H1 (cell line): ENCODE measurements at regions not wholly inside any gene's neighbourhood (a gene's known extent, or its start where the extent isn't known, plus 50 kb on each side); places are given as distances from the start of the nearest gene placed in this dataset.

Experiments used
- CTCF ChIA-PET: fragments of 300-600 bp; sonication (Branson Sonifier 250); formaldehyde crosslinking; loops from one replicate; lab custom pipeline; 2021; ENCODE audit not compliant: partially characterized antibody; lab: Charles Lee
- POLR2A ChIA-PET: fragments of 300-600 bp; sonication (Branson Sonifier 250); formaldehyde crosslinking; loops from one replicate; lab custom pipeline; 2021; ENCODE audit warnings: inconsistent platforms; ENCODE audit not compliant: partially characterized antibody; lab: Charles Lee
- DNase-seq, 2 experiments: peaks; one replicate each; pipeline versions ENCODE4 v3.0.0 to v3.0.0-alpha.2; 2010 to 2022; ENCODE audit warnings: low spot score in 2 of 2, low read depth in 1 of 2, mixed read lengths in 1 of 2
- FAIRE-seq: peaks from 2 replicates; lab custom pipeline; 2011; peaks lifted over from hg19 to GRCh38; lab: Jason Lieb, UNC
- H2AFZ ChIP-seq: 2 replicates; pipeline ENCODE4 v1.8.1; 2012; ENCODE audit warnings: low read length, inconsistent platforms
- H2AK5ac ChIP-seq: 2 replicates; pipeline ENCODE4 v1.6.1; 2013; ENCODE audit warnings: low read depth, low read length
- H2BK120ac ChIP-seq: replicated peaks from 2 replicates; pipeline ENCODE3; 2013; ENCODE audit warnings: low read depth, low read length, inconsistent platforms
- H2BK12ac ChIP-seq: 2 replicates; pipeline ENCODE4 v1.6.1; 2013; ENCODE audit warnings: low read depth, low read length
- H2BK15ac ChIP-seq: 2 replicates; pipeline ENCODE4 v1.6.1; 2013; ENCODE audit warnings: low read length
- H2BK20ac ChIP-seq: 2 replicates; pipeline ENCODE4 v1.6.1; 2013; ENCODE audit warnings: low read length
- H2BK5ac ChIP-seq: 2 replicates; pipeline ENCODE4 v1.6.1; 2013; ENCODE audit warnings: low read depth, low read length
- H3K14ac ChIP-seq: 2 replicates; pipeline ENCODE4 v1.6.1; 2013; ENCODE audit warnings: inconsistent platforms; ENCODE audit not compliant: insufficient read length
- H3K18ac ChIP-seq: 2 replicates; pipeline ENCODE4 v1.6.1; 2013; ENCODE audit warnings: low read length; ENCODE audit errors: extremely low read depth
- H3K23ac ChIP-seq: 2 replicates; pipeline ENCODE4 v1.6.1; 2013; ENCODE audit warnings: inconsistent platforms; ENCODE audit not compliant: insufficient read length
- H3K23me2 ChIP-seq: 2 replicates; pipeline ENCODE4 v1.6.1; 2013; ENCODE audit warnings: low read depth, low read length
- H3K27ac ChIP-seq: 2 replicates; pipeline ENCODE4 v1.6.1; 2011; ENCODE audit warnings: low read depth, low read length, inconsistent platforms
- H3K27me3 ChIP-seq, 4 experiments: replicated peaks in 1 of 4; 1 replicate in 1 of 4; 2 replicates in 3 of 4; pipeline versions ENCODE4 v1.6.1 to v1.8.1; 2011 to 2013; ENCODE audit warnings: low read length in 3 of 4, mild to moderate bottlenecking in 3 of 4, inconsistent platforms in 2 of 4, mixed read lengths in 2 of 4, moderate library complexity in 1 of 4; ENCODE audit not compliant: control insufficient read depth in 3 of 4, insufficient read depth in 3 of 4; ENCODE audit errors: extremely low read depth in 1 of 4
- H3K36me3 ChIP-seq, 4 experiments: 2 replicates each; pipeline versions ENCODE4 v1.6.1 to v1.8.1; 2011 to 2013; ENCODE audit warnings: mild to moderate bottlenecking in 4 of 4, low read length in 3 of 4, moderate library complexity in 2 of 4, control low read depth in 1 of 4, inconsistent platforms in 1 of 4; ENCODE audit not compliant: insufficient read depth in 4 of 4, control insufficient read depth in 2 of 4
- H3K4ac ChIP-seq: replicated peaks from 2 replicates; pipeline ENCODE3; 2013; ENCODE audit warnings: low read length, low read depth, mixed read lengths, inconsistent platforms; ENCODE audit not compliant: insufficient read length
- H3K4me1 ChIP-seq, 4 experiments: replicated peaks in 1 of 4; 1 replicate in 1 of 4; 2 replicates in 3 of 4; pipeline versions ENCODE4 v1.6.1 to v1.8.1; 2011 to 2013; ENCODE audit warnings: low read length in 3 of 4, inconsistent platforms in 2 of 4, mixed read lengths in 1 of 4; ENCODE audit not compliant: insufficient read depth in 4 of 4, control insufficient read depth in 3 of 4
- H3K4me2 ChIP-seq, 2 experiments: 2 replicates each; pipeline versions ENCODE4 v1.6.1 to v1.8.1; 2011 to 2013; ENCODE audit warnings: low read depth in 2 of 2, low read length in 2 of 2, control low read depth in 1 of 2, inconsistent platforms in 1 of 2, mild to moderate bottlenecking in 1 of 2; ENCODE audit not compliant: insufficient read depth in 1 of 2
- H3K4me3 ChIP-seq, 4 experiments: fragments of 200-600, 300-600 bp in 1 of 4; sonication (generic), shearing (Covaris generic), sonication (Bioruptor Twin) in 1 of 4; 2 replicates each; pipeline versions ENCODE4 v1.5.1 to v1.8.1; 2011 to 2016; ENCODE audit warnings: low read length in 4 of 4, low read depth in 3 of 4, control low read depth in 2 of 4, inconsistent platforms in 2 of 4, mild to moderate bottlenecking in 2 of 4, mixed read lengths in 1 of 4, moderate library complexity in 1 of 4; ENCODE audit not compliant: insufficient read depth in 2 of 4; ENCODE audit errors: extremely low read depth in 1 of 4
- H3K56ac ChIP-seq: replicated peaks from 2 replicates; pipeline ENCODE3; 2013; ENCODE audit warnings: low read depth, mild to moderate bottlenecking, mixed read lengths, low read length, inconsistent platforms; ENCODE audit not compliant: insufficient read length
- H3K79me1 ChIP-seq: 2 replicates; pipeline ENCODE4 v1.6.1; 2013; ENCODE audit warnings: low read depth, low read length, control low read depth
- H3K79me2 ChIP-seq, 2 experiments: 2 replicates each; pipeline versions ENCODE4 v1.6.1 to v1.8.1; 2012 to 2013; ENCODE audit warnings: low read length in 2 of 2, mild to moderate bottlenecking in 2 of 2, inconsistent platforms in 1 of 2; ENCODE audit not compliant: insufficient read depth in 2 of 2, control insufficient read depth in 1 of 2
- H3K9ac ChIP-seq, 4 experiments: replicated peaks in 1 of 4; 1 replicate in 1 of 4; 2 replicates in 3 of 4; pipeline versions ENCODE4 v1.6.1 to v1.8.1; 2011 to 2013; ENCODE audit warnings: low read depth in 3 of 4, low read length in 3 of 4, control low read depth in 2 of 4, mild to moderate bottlenecking in 2 of 4, moderate library complexity in 2 of 4, inconsistent platforms in 1 of 4; ENCODE audit errors: extremely low read depth in 1 of 4
- H3K9me3 ChIP-seq, 2 experiments: 2 replicates each; pipeline versions ENCODE4 v1.6.1 to v1.8.1; 2012 to 2013; ENCODE audit warnings: mild to moderate bottlenecking in 2 of 2, moderate library complexity in 2 of 2, control low read depth in 1 of 2, inconsistent platforms in 1 of 2, low read depth in 1 of 2, low read length in 1 of 2, mixed read lengths in 1 of 2; ENCODE audit not compliant: insufficient read depth in 2 of 2
- H4K20me1 ChIP-seq, 2 experiments: replicated peaks in 1 of 2; 2 replicates each; pipeline versions ENCODE3 to v1.8.1; 2011 to 2013; ENCODE audit warnings: inconsistent platforms in 2 of 2, low read length in 2 of 2, mild to moderate bottlenecking in 1 of 2; ENCODE audit not compliant: insufficient read depth in 2 of 2, control insufficient read depth in 1 of 2
- H4K5ac ChIP-seq: 2 replicates; pipeline ENCODE4 v1.6.1; 2013; ENCODE audit warnings: low read length, low read depth, mixed read lengths, inconsistent platforms; ENCODE audit not compliant: insufficient read length
- H4K8ac ChIP-seq: 2 replicates; pipeline ENCODE4 v1.8.0; 2013; ENCODE audit warnings: mild to moderate bottlenecking, moderate library complexity, low read length, inconsistent platforms; ENCODE audit not compliant: insufficient read depth; ENCODE audit errors: extremely low read depth
- H4K91ac ChIP-seq: replicated peaks from 2 replicates; pipeline ENCODE3; 2013; ENCODE audit warnings: low read length, mixed read lengths, inconsistent platforms; ENCODE audit not compliant: insufficient read length
- BACH1 ChIP-seq: IDR thresholded peaks from 2 replicates; pipeline ENCODE4 v1.6.1; 2012; ENCODE audit warnings: low read length, improper control_type of control experiment
- JUN ChIP-seq: IDR thresholded peaks from 2 replicates; pipeline ENCODE4 v1.6.1; 2011; ENCODE audit warnings: low read depth, mild to moderate bottlenecking, improper control_type of control experiment, low read length
- WGBS, 2 experiments: shearing (Covaris generic) in 1 of 2; methylation state at CpG; one replicate each; pipeline versions ENCODE4 v1.1.6 to v1.1.7; 2013 to 2015; ENCODE audit warnings: low lambda C conversion rate in 2 of 2, mixed read lengths in 2 of 2, inconsistent platforms in 1 of 2, low coverage in 1 of 2, missing lambda C conversion rate in 1 of 2; ENCODE audit not compliant: insufficient replicate concordance in 2 of 2, insufficient coverage in 1 of 2, insufficient read length in 1 of 2; ENCODE audit errors: extremely low coverage in 1 of 2, missing lambda C conversion rate in 1 of 2; 5-methylcytosine and 5-hydroxymethylcytosine counted together
- TF ChIP-seq, protein P1 (sequence below), 3 experiments: IDR thresholded peaks; 1 replicate in 2 of 3; 2 replicates in 1 of 3; pipeline versions ENCODE4 v1.5.1 to v1.6.1; 2011; ENCODE audit warnings: low read length in 3 of 3, mild to moderate bottlenecking in 3 of 3, inconsistent platforms in 2 of 3, low read depth in 1 of 3, moderate library complexity in 1 of 3; ENCODE audit not compliant: insufficient read depth in 1 of 3; ENCODE audit errors: control extremely low read depth in 1 of 3

DNA sequence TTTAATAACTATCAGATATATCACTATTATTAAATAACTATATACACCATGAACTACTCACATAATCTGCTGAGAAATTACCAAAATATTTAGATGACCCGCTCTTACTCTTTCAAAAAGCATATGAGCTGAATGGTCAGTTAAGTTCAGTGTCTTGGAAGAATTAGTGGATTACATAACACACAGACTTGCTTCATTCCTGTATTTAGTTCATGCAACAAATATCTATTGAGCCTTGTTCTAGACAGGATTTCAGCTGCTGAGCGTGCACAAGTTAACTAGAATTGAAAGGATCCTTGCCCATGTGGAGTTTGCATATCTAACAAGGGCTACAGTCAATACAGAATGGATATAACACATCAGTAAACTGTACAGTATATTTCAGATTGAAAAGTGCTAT lies 566.2 kb downstream of the CBLN4 start:
- H4K5ac ChIP-seq = no peak overlapping the region
- FAIRE-seq (no peak), DNase-seq (no peak)
- no peak overlapping the region for H2BK12ac ChIP-seq
- ChIA-PET POLR2A (no interaction called here), CTCF (interaction anchor here (1.0 kb wide), 1 partner anchor 66 kb away, joined by 3 read pairs; no protein-coding TSS in a partner anchor)
- H4K8ac ChIP-seq = no peak overlapping the region
- H3K27me3 ChIP-seq = no peaks in the 10 kb centered on the region
- H2AK5ac ChIP-seq = no peak overlapping the region
- H3K23ac ChIP-seq = no peak overlapping the region
- no peak overlapping the region for H3K56ac ChIP-seq
- peaks cover 0 to 4% (median 0%) of the 10 kb centered on the region in 4 experiments; a peak in 2 of 7 replicates for H3K4me1 ChIP-seq
- 96% methylated on average over 2 of the region's 2 CpGs; no CpG with 5 or more reads in 1 of the 2 experiments for WGBS, 2 experiments
- no peak overlapping the region for H3K9ac ChIP-seq
- H4K91ac ChIP-seq = no peak overlapping the region
- no peak overlapping the region for H3K4me3 ChIP-seq
- H3K14ac ChIP-seq = no peak overlapping the region
- H4K20me1 ChIP-seq = no peaks in the 10 kb centered on the region
- H3K18ac ChIP-seq = no peak overlapping the region
- no peaks in the 10 kb centered on the region for H3K23me2 ChIP-seq
- no peak overlapping the region for H3K27ac ChIP-seq
- H2BK15ac ChIP-seq = no peak overlapping the region
- no peak overlapping the region for H2BK120ac ChIP-seq
- no peak overlapping the region for H2AFZ ChIP-seq
- H3K4me2 ChIP-seq = no peak overlapping the region
- H3K79me1 ChIP-seq = no peaks in the 10 kb centered on the region
- TF ChIP-seq, protein P1, sequence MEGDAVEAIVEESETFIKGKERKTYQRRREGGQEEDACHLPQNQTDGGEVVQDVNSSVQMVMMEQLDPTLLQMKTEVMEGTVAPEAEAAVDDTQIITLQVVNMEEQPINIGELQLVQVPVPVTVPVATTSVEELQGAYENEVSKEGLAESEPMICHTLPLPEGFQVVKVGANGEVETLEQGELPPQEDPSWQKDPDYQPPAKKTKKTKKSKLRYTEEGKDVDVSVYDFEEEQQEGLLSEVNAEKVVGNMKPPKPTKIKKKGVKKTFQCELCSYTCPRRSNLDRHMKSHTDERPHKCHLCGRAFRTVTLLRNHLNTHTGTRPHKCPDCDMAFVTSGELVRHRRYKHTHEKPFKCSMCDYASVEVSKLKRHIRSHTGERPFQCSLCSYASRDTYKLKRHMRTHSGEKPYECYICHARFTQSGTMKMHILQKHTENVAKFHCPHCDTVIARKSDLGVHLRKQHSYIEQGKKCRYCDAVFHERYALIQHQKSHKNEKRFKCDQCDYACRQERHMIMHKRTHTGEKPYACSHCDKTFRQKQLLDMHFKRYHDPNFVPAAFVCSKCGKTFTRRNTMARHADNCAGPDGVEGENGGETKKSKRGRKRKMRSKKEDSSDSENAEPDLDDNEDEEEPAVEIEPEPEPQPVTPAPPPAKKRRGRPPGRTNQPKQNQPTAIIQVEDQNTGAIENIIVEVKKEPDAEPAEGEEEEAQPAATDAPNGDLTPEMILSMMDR (IDR thresholded peaks at IDR 0.05; ENCODE audit: control extremely low read depth in 1 of 3, insufficient read depth in 1 of 3, low read depth in 1 of 3, low read length in 3 of 3) = no peak
- no peak for TF ChIP-seq JUN
- TF ChIP-seq BACH1 = no peak
- no peaks in the 10 kb centered on the region for H3K9me3 ChIP-seq
- H2BK5ac ChIP-seq = no peak overlapping the region
- H3K4ac ChIP-seq = no peak overlapping the region
- no peak overlapping the region for H2BK20ac ChIP-seq
- H3K36me3 ChIP-seq = no peaks in the 10 kb centered on the region
- H3K79me2 ChIP-seq = no peaks in the 10 kb centered on the region
